H9 (cell line): ENCODE measurements at regions not wholly inside any gene's neighbourhood (a gene's known extent, or its start where the extent isn't known, plus 50 kb on each side); places are given as distances from the start of the nearest gene placed in this dataset.

Experiments
- DNase-seq: peaks from one replicate; pipeline ENCODE4 v3.0.0-alpha.2; 2017
- H2AFZ ChIP-seq: one replicate; pipeline ENCODE4 v1.6.1; 2013; ENCODE audit warnings: mild to moderate bottlenecking, low read length, control low read depth, moderate library complexity
- H2AK5ac ChIP-seq: 2 replicates; pipeline ENCODE4 v1.6.1; 2013; ENCODE audit warnings: low read length, control low read depth, mixed read lengths; ENCODE audit not compliant: insufficient read length
- H2BK120ac ChIP-seq: one replicate; pipeline ENCODE4 v1.6.1; 2013; ENCODE audit warnings: low read depth, mild to moderate bottlenecking, low read length, control low read depth, inconsistent platforms; ENCODE audit not compliant: poor library complexity, severe bottlenecking
- H2BK12ac ChIP-seq: 2 replicates; pipeline ENCODE4 v1.6.1; 2013; ENCODE audit warnings: low read length, control low read depth, mixed read lengths, low read depth; ENCODE audit not compliant: insufficient read length
- H2BK15ac ChIP-seq: 2 replicates; pipeline ENCODE4 v1.6.1; 2013; ENCODE audit warnings: low read depth, low read length, control low read depth
- H2BK20ac ChIP-seq: one replicate; pipeline ENCODE4 v1.6.1; 2013; ENCODE audit warnings: low read depth, mild to moderate bottlenecking, low read length, control low read depth, inconsistent platforms; ENCODE audit not compliant: poor library complexity, severe bottlenecking
- H2BK5ac ChIP-seq: 2 replicates; pipeline ENCODE4 v1.6.1; 2013; ENCODE audit warnings: low read length, control low read depth, mixed read lengths; ENCODE audit not compliant: insufficient read length
- H3K14ac ChIP-seq: 2 replicates; pipeline ENCODE4 v1.6.1; 2013; ENCODE audit warnings: low read length, control low read depth; ENCODE audit not compliant: insufficient read depth
- H3K18ac ChIP-seq: 2 replicates; pipeline ENCODE4 v1.6.1; 2013; ENCODE audit warnings: low read depth, mild to moderate bottlenecking, mixed read lengths, low read length, control low read depth; ENCODE audit not compliant: insufficient read length
- H3K23ac ChIP-seq: 2 replicates; pipeline ENCODE4 v1.6.1; 2013; ENCODE audit warnings: low read length, control low read depth, mixed read lengths, low read depth; ENCODE audit not compliant: insufficient read length
- H3K23me2 ChIP-seq: 2 replicates; pipeline ENCODE4 v1.6.1; 2013; ENCODE audit warnings: low read depth, mild to moderate bottlenecking, mixed read lengths, low read length, control low read depth; ENCODE audit not compliant: insufficient read length, poor library complexity, severe bottlenecking
- H3K27ac ChIP-seq: 2 replicates; pipeline ENCODE4 v1.5.1; 2013; ENCODE audit warnings: low read length, control low read depth, mixed read lengths, low read depth; ENCODE audit not compliant: insufficient read length
- H3K27me3 ChIP-seq: 2 replicates; pipeline ENCODE4 v1.6.1; 2013; ENCODE audit warnings: low read length, control low read depth, inconsistent platforms; ENCODE audit not compliant: insufficient read depth
- H3K4ac ChIP-seq: 2 replicates; pipeline ENCODE4 v1.6.1; 2013; ENCODE audit warnings: low read depth, mild to moderate bottlenecking, control low read depth, inconsistent platforms, low read length, moderate library complexity
- H3K4me1 ChIP-seq: 2 replicates; pipeline ENCODE4 v1.6.1; 2013; ENCODE audit warnings: low read length, control low read depth, inconsistent platforms; ENCODE audit not compliant: insufficient read depth
- H3K4me2 ChIP-seq: 2 replicates; pipeline ENCODE4 v1.6.1; 2013; ENCODE audit warnings: low read length, control low read depth, mixed read lengths; ENCODE audit not compliant: insufficient read length, insufficient read depth
- H3K56ac ChIP-seq: 2 replicates; pipeline ENCODE4 v1.6.1; 2013; ENCODE audit warnings: low read depth, mild to moderate bottlenecking, mixed read lengths, low read length, control low read depth; ENCODE audit not compliant: insufficient read length
- H3K79me1 ChIP-seq: 2 replicates; pipeline ENCODE4 v1.6.1; 2013; ENCODE audit warnings: low read depth, mild to moderate bottlenecking, moderate library complexity, low read length, control low read depth, inconsistent platforms; ENCODE audit not compliant: insufficient read depth, poor library complexity, severe bottlenecking
- H3K79me2 ChIP-seq: 2 replicates; pipeline ENCODE4 v1.6.1; 2013; ENCODE audit warnings: low read length, control low read depth, inconsistent platforms; ENCODE audit not compliant: insufficient read depth
- H3K9ac ChIP-seq: 2 replicates; pipeline ENCODE4 v1.6.1; 2013; ENCODE audit warnings: low read length, control low read depth, mixed read lengths; ENCODE audit not compliant: insufficient read length; ENCODE audit errors: extremely low read depth
- H3K9me3 ChIP-seq: one replicate; pipeline ENCODE4 v1.6.1; 2013; ENCODE audit warnings: low read depth, low read length, inconsistent platforms; ENCODE audit not compliant: control insufficient read depth
- H3T11ph ChIP-seq: one replicate; pipeline ENCODE4 v1.6.1; 2013; ENCODE audit warnings: mild to moderate bottlenecking, low read length, control low read depth, inconsistent platforms
- H4K20me1 ChIP-seq: one replicate; pipeline ENCODE4 v1.6.1; 2013; ENCODE audit not compliant: control insufficient read depth, insufficient read length, insufficient read depth
- H4K5ac ChIP-seq: 2 replicates; pipeline ENCODE4 v1.6.1; 2013; ENCODE audit warnings: low read depth, mild to moderate bottlenecking, mixed read lengths, low read length, control low read depth; ENCODE audit not compliant: insufficient read length
- H4K8ac ChIP-seq: replicated peaks from 2 replicates; pipeline ENCODE4 v1.6.1; 2013; ENCODE audit warnings: low read length, control low read depth, mixed read lengths, low read depth; ENCODE audit not compliant: insufficient read length
- H4K91ac ChIP-seq: 2 replicates; pipeline ENCODE4 v1.6.1; 2013; ENCODE audit warnings: low read depth, mild to moderate bottlenecking, moderate library complexity, mixed read lengths, low read length, control low read depth; ENCODE audit not compliant: insufficient read length
- H3K27ac Mint-ChIP-seq, 3 experiments: 2 replicates in 2 of 3; 3 replicates in 1 of 3; pipeline ENCODE4 v1.8.0; 2020 to 2021; ENCODE audit warnings: mixed read lengths in 3 of 3, mild to moderate bottlenecking in 1 of 3, moderate library complexity in 1 of 3
- H3K27me3 Mint-ChIP-seq: 2 replicates; pipeline ENCODE4 v1.8.0; 2021; ENCODE audit warnings: low read depth, mild to moderate bottlenecking, moderate library complexity, mixed read lengths
- H3K36me3 Mint-ChIP-seq, 3 experiments: 2 replicates in 2 of 3; 3 replicates in 1 of 3; pipeline ENCODE4 v1.8.0; 2020 to 2021; ENCODE audit warnings: low read depth in 3 of 3, mixed read lengths in 3 of 3; ENCODE audit not compliant: insufficient read depth in 1 of 3
- H3K4me1 Mint-ChIP-seq, 2 experiments: 2 replicates each; pipeline ENCODE4 v1.8.0; 2020; ENCODE audit warnings: mixed read lengths in 2 of 2
- H3K4me3 Mint-ChIP-seq, 2 experiments: 2 replicates in 1 of 2; 3 replicates in 1 of 2; pipeline ENCODE4 v1.8.0; 2020 to 2021; ENCODE audit warnings: mild to moderate bottlenecking in 2 of 2, mixed read lengths in 2 of 2, moderate library complexity in 1 of 2
- H3K9me3 Mint-ChIP-seq, 2 experiments: 2 replicates in 1 of 2; 3 replicates in 1 of 2; pipeline ENCODE4 v1.8.0; 2020; ENCODE audit warnings: mild to moderate bottlenecking in 2 of 2, mixed read lengths in 2 of 2, moderate library complexity in 1 of 2
- TF ChIP-seq, protein P1 (sequence below): fragments of 200-600 bp; sonication (generic); conservative IDR thresholded peaks from 3 replicates; pipeline ENCODE4 v1.8.0; 2021; ENCODE audit warnings: antibody characterized with exemption, mild to moderate bottlenecking

DNA sequence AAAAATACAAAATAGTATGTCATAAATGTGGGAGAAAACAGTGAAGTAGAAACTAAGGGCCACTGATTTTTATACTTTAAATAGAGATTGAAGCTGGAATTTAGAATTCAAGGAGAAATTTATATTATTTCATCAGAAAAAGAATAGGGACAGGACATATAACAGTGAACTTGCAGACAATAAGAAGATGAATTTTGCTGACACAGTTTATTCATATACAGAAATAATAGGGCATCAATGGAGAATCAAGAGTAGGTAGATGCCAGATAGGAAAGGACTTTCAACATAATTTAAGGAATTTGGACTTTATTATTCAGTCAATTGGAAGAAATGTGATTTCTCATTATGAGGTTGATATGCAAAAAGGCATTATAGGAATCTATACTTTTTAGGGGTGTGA is 118.9 kb upstream of the HNMT start:
- H3K27ac Mint-ChIP-seq = no peak overlapping the region
- H3K4me2 ChIP-seq = no peak overlapping the region
- H3K4me3 Mint-ChIP-seq = no peak overlapping the region
- H4K5ac ChIP-seq = no peak overlapping the region
- no peak overlapping the region for H2BK15ac ChIP-seq
- peaks cover 17% of the 10 kb centered on the region in 2 experiments for H3K4me1 Mint-ChIP-seq
- no peak overlapping the region for H3K18ac ChIP-seq
- no peak overlapping the region for H2AK5ac ChIP-seq
- H3K36me3 Mint-ChIP-seq = peaks cover 0 to 8% (median 3%) of the 10 kb centered on the region in 3 experiments; a peak in 4 of 7 replicates
- H3K4me1 ChIP-seq = no peaks in the 10 kb centered on the region; the same call in 1 of the 2 replicates
- H3K4ac ChIP-seq = no peak overlapping the region
- H3K79me1 ChIP-seq = no peaks in the 10 kb centered on the region
- H3K23ac ChIP-seq = no peak overlapping the region
- H3K27ac ChIP-seq = no peak overlapping the region
- no peak for DNase-seq
- no peak overlapping the region for H3K9ac ChIP-seq
- H4K91ac ChIP-seq = no peak overlapping the region
- no peaks in the 10 kb centered on the region for H3K9me3 ChIP-seq
- no peak overlapping the region for H2BK20ac ChIP-seq
- H2BK12ac ChIP-seq = no peak overlapping the region
- H4K20me1 ChIP-seq = no peaks in the 10 kb centered on the region
- no peaks in the 10 kb centered on the region for H3K23me2 ChIP-seq
- no peaks in the 10 kb centered on the region for H3K27me3 ChIP-seq
- no peak overlapping the region for H3K56ac ChIP-seq
- TF ChIP-seq, protein P1, sequence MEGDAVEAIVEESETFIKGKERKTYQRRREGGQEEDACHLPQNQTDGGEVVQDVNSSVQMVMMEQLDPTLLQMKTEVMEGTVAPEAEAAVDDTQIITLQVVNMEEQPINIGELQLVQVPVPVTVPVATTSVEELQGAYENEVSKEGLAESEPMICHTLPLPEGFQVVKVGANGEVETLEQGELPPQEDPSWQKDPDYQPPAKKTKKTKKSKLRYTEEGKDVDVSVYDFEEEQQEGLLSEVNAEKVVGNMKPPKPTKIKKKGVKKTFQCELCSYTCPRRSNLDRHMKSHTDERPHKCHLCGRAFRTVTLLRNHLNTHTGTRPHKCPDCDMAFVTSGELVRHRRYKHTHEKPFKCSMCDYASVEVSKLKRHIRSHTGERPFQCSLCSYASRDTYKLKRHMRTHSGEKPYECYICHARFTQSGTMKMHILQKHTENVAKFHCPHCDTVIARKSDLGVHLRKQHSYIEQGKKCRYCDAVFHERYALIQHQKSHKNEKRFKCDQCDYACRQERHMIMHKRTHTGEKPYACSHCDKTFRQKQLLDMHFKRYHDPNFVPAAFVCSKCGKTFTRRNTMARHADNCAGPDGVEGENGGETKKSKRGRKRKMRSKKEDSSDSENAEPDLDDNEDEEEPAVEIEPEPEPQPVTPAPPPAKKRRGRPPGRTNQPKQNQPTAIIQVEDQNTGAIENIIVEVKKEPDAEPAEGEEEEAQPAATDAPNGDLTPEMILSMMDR = no peak
- H4K8ac ChIP-seq = no peak overlapping the region
- no peak overlapping the region for H2BK120ac ChIP-seq
- no peaks in the 10 kb centered on the region for H3K27me3 Mint-ChIP-seq
- no peak overlapping the region for H2AFZ ChIP-seq
- H3K9me3 Mint-ChIP-seq = peaks cover 11 to 14% of the 10 kb centered on the region in 2 experiments
- H3T11ph ChIP-seq = no peak overlapping the region
- H2BK5ac ChIP-seq = no peak overlapping the region
- H3K14ac ChIP-seq = no peak overlapping the region
- no peaks in the 10 kb centered on the region for H3K79me2 ChIP-seq
